ENCODE measurements at regions not wholly inside any gene's neighbourhood (a gene's known extent, or its start where the extent isn't known, plus 50 kb on each side); places are given as distances from the start of the nearest gene placed in this dataset.
"Not testable (repeated sequence)": the region's sequence is repeated elsewhere in the genome, so short reads cannot be mapped to it uniquely, and the experiment has no call there.

- TF ChIP-seq, protein P1, sequence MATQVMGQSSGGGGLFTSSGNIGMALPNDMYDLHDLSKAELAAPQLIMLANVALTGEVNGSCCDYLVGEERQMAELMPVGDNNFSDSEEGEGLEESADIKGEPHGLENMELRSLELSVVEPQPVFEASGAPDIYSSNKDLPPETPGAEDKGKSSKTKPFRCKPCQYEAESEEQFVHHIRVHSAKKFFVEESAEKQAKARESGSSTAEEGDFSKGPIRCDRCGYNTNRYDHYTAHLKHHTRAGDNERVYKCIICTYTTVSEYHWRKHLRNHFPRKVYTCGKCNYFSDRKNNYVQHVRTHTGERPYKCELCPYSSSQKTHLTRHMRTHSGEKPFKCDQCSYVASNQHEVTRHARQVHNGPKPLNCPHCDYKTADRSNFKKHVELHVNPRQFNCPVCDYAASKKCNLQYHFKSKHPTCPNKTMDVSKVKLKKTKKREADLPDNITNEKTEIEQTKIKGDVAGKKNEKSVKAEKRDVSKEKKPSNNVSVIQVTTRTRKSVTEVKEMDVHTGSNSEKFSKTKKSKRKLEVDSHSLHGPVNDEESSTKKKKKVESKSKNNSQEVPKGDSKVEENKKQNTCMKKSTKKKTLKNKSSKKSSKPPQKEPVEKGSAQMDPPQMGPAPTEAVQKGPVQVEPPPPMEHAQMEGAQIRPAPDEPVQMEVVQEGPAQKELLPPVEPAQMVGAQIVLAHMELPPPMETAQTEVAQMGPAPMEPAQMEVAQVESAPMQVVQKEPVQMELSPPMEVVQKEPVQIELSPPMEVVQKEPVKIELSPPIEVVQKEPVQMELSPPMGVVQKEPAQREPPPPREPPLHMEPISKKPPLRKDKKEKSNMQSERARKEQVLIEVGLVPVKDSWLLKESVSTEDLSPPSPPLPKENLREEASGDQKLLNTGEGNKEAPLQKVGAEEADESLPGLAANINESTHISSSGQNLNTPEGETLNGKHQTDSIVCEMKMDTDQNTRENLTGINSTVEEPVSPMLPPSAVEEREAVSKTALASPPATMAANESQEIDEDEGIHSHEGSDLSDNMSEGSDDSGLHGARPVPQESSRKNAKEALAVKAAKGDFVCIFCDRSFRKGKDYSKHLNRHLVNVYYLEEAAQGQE (tag by site-specific recombination; IDR thresholded peaks at IDR 0.05) = no peak
- TF ChIP-seq PRDM6 (tag by site-specific recombination; IDR thresholded peaks at IDR 0.05) (no peak), ZNF521 (tag by site-specific recombination; IDR thresholded peaks at IDR 0.05) (no peak), ZSCAN16 (tag by site-specific recombination; IDR thresholded peaks at IDR 0.05) (no peak)
These were observed 57.4 kb upstream of the ACBD5 start (continued) for GRCh38 chr10:27297844-27298521.

- H3K4me1 ChIP-seq (ENCODE audit: control insufficient read depth, insufficient read depth, low read length); H3K27ac ChIP-seq (ENCODE audit: extremely low read depth, low read depth, low read length); POLR2A ChIA-PET; CTCF ChIA-PET; H3K36me3 ChIP-seq (ENCODE audit: control insufficient read depth in 2 of 2, insufficient read depth in 1 of 2, low read length in 2 of 2); H3K9me3 ChIP-seq (ENCODE audit: control insufficient read depth, insufficient read depth, low read depth, low read length); H3K4me3 ChIP-seq (ENCODE audit: low read depth, low read length): not testable (repeated sequence)
These were observed 55.7 kb upstream of the ACBD5 start for GRCh38 chr10:27296285-27296684.

GRCh38 chr10:27291253-27291895 lies 50.8 kb upstream of the ACBD5 start:
- H3K9me3 ChIP-seq (ENCODE audit: control insufficient read depth, insufficient read depth, low read depth, low read length); POLR2A ChIA-PET; CTCF ChIA-PET; H3K4me3 ChIP-seq (ENCODE audit: low read depth, low read length); H3K4me1 ChIP-seq (ENCODE audit: control insufficient read depth, insufficient read depth, low read length); H3K36me3 ChIP-seq (ENCODE audit: control insufficient read depth in 2 of 2, insufficient read depth in 1 of 2, low read length in 2 of 2); H3K27ac ChIP-seq (ENCODE audit: extremely low read depth, low read depth, low read length): not testable (repeated sequence)

Data from HEK293 (cell line).